ENCODE measurements at regions not wholly inside any gene's neighbourhood (a gene's known extent, or its start where the extent isn't known, plus 50 kb on each side); places are given as distances from the start of the nearest gene placed in this dataset.

GRCh38 chr12:24557738-24558137 lies 391.2 kb downstream of the BCAT1 start:
- DNase-seq (ENCODE audit: low read depth), result no peak

- DNase-seq (ENCODE audit: low read depth), result no peak
Measured at GRCh38 chr12:24555730-24556129, 393.2 kb downstream of the BCAT1 start.

- no peak for DNase-seq (ENCODE audit: low read depth)
Measured at GRCh38 chr12:24554612-24555295, 394.1 kb downstream of the BCAT1 start.

- DNase-seq (ENCODE audit: low read depth), result no peak
Measured at GRCh38 chr12:24553259-24553658, 395.6 kb downstream of the BCAT1 start.

- DNase-seq (ENCODE audit: low read depth), result no peak
Measured at GRCh38 chr12:24551163-24551786, 397.6 kb downstream of the BCAT1 start.

GRCh38 chr12:24550609-24551008 lies 398.3 kb downstream of the BCAT1 start:
- no peak for DNase-seq (ENCODE audit: low read depth)

GRCh38 chr12:24546661-24547060 lies 402.2 kb downstream of the BCAT1 start:
- DNase-seq (ENCODE audit: low read depth), result no peak

GRCh38 chr12:24546084-24546483 lies 402.8 kb downstream of the BCAT1 start:
- DNase-seq (ENCODE audit: low read depth), result no peak

GRCh38 chr12:24544368-24544767 lies 404.5 kb downstream of the BCAT1 start:
- no peak for DNase-seq (ENCODE audit: low read depth)

GRCh38 chr12:24541193-24541871 lies 407.6 kb downstream of the BCAT1 start:
- no peak for DNase-seq (ENCODE audit: low read depth)

GRCh38 chr12:24539646-24540045 lies 409.3 kb downstream of the BCAT1 start:
- DNase-seq (ENCODE audit: low read depth), result no peak

- DNase-seq (ENCODE audit: low read depth), result no peak
Measured at GRCh38 chr12:24537083-24537860, 411.6 kb downstream of the BCAT1 start.

- no peak for DNase-seq (ENCODE audit: low read depth)
Measured at GRCh38 chr12:24535334-24536069, 413.4 kb downstream of the BCAT1 start.

GRCh38 chr12:24534622-24535021 lies 414.3 kb downstream of the BCAT1 start:
- DNase-seq (ENCODE audit: low read depth), result no peak

- DNase-seq (ENCODE audit: low read depth), result no peak
Measured at GRCh38 chr12:24533716-24534352, 415.1 kb downstream of the BCAT1 start.

GRCh38 chr12:24530689-24531088 lies 418.2 kb downstream of the BCAT1 start:
- DNase-seq (ENCODE audit: low read depth), result no peak

GRCh38 chr12:24527102-24527501 lies 421.8 kb downstream of the BCAT1 start:
- DNase-seq (ENCODE audit: low read depth), result no peak

GRCh38 chr12:24522736-24523135 lies 426.2 kb downstream of the BCAT1 start:
- no peak for DNase-seq (ENCODE audit: low read depth)

GRCh38 chr12:24519759-24520158 lies 429.1 kb downstream of the BCAT1 start:
- DNase-seq (ENCODE audit: low read depth), result no peak

GRCh38 chr12:24517000-24517399 lies 431.9 kb downstream of the BCAT1 start:
- no peak for DNase-seq (ENCODE audit: low read depth)

- no peak for DNase-seq (ENCODE audit: low read depth)
Measured at GRCh38 chr12:24510581-24511125, 438.2 kb downstream of the BCAT1 start.

All from stromal cell of bone marrow (primary cell).